DMS79 (cell line): ENCODE measurements at regions not wholly inside any gene's neighbourhood (a gene's known extent, or its start where the extent isn't known, plus 50 kb on each side); places are given as distances from the start of the nearest gene placed in this dataset.
"Not testable (repeated sequence)": the region's sequence is repeated elsewhere in the genome, so short reads cannot be mapped to it uniquely, and the experiment has no call there.

Source experiments
- DNase-seq: peaks from one replicate; lab custom pipeline; 2025; lab: John Stamatoyannopoulos, UW

DNA sequence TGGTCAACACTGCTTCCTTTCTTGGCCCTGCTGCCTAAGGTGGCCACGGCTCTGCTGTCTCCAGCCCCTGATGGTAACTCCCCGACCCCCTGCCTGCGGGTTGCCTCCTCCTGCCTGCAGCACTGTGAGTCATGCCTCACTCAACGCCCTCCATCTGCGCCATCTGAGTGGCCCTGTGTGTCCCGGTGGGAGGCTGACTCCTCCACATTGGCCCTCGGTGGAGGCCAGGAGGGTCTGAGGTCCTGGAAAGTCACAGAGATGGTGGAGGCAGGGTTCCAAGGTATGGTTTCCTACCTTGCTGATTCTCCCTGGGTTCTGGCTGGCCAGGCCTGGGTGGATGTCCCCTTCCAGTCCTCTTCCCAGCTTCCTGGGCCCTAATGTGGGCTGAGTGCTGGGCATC is 64.5 kb upstream of the ADAMTS2 start:
- DNase-seq = no peak

DNA sequence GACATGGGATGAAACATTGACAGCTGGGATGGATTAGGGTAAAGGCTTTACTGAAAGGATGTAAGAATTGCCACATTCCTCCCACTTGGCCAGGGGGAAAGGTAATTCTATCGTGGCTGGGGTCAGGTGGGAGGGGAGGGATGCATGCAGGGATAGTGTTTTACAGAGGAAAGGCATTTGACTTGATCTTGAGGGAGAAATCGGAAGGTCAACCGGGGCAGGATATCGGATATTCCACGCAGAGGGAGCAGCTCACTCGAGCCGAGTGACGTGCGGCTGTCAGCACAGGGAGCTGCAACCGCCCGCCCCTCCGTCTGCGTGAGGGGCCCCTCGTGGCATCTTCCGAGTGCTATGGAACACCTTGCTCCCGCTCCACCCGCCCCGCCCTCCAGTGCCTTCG is 63.4 kb upstream of the ADAMTS2 start:
- DNase-seq = no peak

DNA sequence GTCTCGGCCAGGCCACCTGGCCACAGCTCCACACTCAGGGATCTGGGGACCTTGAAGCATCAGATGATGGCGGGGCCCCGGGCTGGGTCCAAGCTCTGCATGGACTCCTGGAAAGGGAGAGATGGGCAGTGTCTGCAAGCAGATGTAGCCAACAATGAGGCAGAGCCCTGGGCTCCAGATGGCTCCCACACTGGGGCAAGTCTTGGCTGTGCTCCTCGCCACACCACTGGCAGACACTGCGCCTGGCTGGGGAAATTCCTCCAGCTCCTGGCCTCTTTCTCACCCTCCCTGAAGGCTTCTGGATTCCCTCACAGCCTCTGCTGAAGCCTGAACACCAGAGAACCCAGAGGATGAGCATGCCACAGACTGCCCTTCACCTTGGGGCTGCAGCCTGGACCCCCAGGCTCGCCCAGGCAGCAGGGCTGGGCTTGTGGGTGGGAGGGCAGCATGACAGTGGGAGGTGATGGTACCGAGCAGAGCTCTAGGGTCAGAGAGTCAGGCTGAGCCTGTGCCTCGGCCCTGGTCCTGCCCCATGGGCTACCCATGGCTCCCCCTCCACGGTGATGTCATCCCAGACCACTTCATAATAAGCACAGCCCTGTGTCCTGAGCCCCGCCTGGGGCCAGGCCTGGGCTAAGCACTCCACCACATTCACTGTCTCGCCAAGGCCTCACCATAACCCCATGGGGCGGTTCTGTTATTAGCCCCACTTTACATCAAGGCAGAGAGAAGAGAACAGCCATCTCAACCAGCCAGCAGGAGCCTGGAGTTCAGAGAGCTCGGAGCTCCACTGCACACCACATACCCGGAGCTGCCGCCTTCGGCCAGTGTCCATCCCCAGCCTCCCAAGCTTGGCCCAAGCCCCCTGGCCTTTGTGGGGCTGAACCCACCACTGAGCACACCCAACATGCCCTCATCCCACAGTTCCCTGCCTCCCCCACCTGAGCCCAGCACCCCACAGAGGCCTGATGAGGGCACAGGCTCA is 62.2 kb upstream of the ADAMTS2 start:
- no peak for DNase-seq

DNA sequence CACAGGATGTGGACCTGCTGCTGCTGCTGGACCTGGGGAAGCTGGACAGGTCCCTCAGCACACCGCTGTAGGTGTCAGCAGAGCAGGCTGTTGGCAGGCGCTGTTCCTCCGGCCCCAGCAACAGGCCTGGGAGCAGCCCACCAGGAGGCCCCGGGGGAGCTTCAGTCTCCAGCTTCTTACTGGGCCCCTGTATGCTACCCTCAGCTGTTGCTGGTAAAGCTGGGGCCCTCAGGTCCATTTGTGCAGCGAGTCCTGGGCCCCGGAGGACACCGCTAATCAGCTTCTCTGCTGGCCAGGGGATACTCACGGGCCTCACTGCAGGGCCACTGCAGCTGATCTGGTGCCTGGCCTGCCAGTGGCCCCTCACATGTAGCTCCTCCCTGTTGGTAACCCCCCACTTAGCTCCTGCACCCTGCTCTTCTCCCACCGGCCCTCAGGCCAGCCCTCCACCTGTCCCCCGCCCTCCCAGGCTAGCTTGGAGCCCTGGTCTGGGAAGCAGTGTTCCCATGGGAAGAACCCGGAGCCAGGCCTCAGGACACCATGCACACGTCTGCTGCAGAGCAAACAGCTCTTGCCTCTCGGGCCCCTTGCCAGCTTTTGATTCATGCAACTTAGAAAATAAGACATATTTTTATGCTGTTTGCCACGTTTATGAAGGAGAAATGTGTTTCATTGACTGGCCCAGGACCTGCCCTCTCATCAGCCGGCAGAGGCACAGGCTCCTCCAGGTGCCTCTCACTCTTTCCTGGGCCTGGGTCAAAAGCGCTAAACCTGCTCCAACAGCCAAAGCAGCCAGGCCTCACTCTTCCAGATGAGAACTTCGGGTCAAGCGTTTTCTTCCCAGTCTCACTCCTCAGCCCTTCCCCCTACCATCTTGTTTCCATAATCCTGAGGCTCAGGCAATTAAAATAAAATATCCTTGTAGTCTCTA is 61.0 kb upstream of the ADAMTS2 start:
- DNase-seq = no peak

DNA sequence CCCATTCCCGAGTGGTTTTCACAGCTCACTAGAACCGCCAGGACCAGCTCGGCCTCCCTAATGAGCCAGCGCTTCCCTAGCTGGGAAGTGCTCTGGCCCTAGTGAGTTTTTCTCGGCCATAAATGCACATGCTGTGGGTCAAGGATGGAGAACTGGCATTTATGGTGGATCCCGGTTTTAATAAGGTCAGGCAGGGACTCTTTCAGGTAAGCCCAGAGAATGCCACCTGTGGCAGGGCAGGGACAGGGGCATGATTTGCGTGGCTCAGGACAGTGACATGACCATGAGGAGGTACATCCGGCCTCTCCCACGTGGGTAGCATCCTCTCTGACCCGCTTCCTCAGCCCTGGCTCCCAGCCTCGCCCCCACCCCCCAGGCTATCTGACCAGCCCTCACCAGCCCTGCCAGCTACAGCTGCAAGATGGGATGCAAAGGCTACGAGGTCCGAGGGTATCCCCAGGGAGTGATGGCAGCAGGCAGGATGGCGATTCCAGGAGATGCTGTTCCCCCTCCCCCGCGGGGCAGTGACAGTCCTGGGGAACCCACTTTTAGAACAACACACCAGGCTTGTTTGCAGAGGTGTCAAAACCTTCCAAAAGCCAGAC is 60.3 kb upstream of the ADAMTS2 start:
- no peak for DNase-seq

DNA sequence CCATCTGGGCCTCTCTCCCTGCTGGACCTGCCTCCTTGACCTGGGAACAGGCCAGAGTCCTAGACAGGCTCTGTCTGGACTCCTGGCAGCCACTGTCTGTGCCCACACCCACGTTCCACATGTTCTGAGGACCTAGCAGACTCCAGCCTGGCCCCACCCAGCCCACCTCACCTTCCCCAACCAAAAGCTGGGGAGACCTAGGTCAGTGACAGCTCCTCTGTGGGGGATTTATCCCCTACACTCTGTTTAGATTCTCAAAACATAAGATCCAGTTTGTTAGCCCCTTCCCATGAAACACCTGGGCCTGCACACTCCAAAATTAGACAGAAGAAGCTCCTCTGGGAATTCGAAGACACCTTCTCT is 59.8 kb upstream of the ADAMTS2 start:
- no peak for DNase-seq

DNA sequence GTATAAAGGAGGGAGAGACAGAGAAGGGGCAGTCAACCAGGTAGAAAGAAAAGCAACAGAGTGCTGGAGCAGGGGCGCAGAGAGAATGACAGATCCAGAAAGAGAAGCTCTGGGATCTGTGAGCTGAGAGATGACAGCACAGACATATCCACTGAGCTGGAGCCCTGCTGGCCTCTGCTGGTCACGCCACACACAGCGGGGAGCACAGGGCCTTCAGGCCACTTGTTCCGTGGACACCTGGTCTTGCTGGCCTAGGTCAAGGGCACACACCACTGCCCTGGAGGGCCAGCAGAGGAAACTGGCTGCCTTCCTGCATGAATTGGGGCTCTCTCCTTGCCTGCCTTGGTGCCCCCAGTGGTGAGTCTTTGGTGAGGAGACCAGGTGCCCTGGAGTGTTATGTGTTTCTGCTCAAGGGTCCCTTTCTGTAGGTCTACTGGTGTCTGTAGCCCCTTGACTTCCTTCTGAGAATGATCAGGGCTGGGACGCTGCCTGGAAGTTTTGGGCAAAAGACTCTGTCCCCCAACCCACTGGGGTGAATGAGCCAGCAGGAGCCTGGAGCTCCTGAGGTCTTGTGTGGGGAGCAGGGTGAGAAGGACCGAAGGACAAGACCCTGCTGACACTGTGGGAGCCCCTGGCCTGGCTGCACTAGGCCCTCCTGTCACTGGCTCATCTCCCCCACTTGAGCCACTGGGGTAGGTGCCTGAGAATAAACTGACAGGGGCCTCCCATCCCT is 59.2 kb upstream of the ADAMTS2 start:
- no peak for DNase-seq

DNA sequence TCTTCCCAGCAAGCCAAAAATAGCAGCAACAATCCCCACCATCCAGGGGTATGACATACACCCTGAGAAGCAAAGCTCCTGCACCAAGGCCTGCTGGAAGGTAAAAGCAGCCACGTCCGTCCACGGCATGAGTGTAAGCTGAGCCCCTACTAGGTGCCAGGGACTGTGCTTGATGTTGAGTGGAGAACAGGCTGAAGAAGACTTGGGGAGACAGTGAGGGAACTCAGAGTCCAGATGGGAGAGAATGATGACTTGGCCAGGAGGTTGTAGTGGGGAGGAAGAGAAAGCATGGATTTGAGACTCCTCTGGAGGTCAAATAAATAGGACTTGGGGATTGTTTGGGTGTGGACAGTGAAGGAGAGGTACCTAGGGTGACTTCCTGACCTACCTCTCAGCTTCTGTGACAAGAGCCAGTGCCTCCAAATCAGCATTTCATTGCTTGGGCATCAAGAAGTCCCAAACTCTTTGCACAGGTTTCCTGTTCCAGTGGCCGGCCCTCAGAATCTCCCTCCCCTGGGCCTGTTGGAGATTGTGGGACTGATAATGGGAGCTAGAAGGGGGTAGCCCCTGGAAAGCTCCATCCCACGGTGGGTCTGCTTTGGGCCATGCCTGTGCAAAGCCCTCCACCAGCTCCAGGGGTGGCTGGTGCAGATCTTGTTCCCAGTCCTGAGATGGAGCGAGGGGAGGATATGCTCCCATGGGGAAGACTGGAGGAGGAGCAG is 58.3 kb upstream of the ADAMTS2 start:
- DNase-seq = no peak

DNA sequence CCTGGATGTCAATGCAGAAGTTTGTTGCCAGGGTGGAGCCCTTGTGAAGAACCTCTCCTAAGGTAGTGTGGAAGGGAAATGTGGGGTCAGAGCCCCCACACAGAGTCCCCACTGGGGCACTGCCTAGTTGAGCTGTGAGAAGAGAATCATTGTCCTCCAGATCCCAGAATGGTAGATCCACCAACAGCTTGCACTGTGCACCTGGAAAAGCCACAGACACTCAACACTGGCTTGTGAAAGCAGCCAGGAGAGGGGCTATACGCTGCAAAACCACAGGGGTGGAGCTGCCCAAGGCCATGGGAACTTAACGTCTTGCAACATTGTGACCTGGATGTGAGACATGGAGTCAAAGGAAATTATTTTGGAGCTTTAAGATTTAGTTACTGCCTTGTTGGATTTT is 55.2 kb upstream of the ADAMTS2 start:
- not testable (repeated sequence) for DNase-seq

DNA sequence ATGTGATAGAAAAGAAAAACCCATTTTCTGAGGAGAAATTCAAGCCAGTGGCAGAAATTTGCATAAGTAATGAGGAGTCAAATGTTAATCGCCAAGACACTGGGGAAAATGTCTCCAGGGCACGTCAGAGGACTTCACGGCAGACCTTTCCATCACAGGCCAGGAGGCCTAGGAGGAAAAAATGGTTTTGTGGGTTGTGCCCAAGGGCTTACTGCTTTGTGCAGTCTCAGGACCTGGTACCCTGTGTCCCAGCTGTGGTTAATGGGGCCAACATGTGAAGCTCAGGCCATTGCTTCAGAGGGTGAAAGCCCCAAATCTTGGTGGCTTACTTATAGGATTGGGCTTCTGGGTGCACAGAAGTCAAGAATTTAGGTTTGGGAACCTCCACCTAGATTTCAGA is 54.8 kb upstream of the ADAMTS2 start:
- DNase-seq = no peak

DNA sequence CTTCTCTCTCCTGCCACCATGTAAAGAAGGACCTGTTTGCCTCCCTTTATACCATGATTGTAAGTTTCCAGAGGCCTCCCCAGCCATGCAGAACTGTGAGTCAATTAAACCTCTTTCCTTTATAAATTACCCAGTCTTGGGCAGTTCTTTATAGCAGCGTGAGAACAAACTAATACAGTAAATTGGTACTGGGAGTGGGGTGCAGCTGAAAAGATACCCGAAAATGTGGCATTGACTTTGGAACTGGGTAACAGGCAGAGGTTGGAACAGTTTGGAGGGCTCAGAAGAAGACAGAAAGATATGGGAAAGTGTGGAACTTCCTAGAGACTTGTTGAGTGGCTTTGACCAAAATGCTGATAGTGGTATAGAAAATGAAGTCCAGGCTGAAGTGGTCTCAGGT is 54.1 kb upstream of the ADAMTS2 start:
- DNase-seq = not testable (repeated sequence)

DNA sequence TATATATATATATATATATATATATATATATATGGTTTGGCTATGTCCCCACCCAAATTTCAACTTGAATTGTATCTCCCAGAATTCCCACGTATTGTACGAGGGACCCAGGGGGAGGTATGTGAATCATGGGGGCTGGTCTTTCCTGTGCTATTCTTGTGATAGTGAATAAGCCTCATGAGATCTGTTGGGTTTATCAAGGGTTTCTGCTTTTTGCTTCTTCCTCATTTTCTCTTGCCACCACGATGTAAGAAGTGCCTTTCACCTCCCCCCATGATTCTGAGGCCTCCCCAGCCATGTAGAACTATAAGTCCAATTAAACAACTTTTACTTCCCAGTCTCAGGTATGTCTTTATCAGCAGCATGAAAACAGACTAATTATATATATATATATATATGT is 52.3 kb upstream of the ADAMTS2 start:
- no peak for DNase-seq
